NCI-H526 (cell line): ENCODE measurements at regions not wholly inside any gene's neighbourhood (a gene's known extent, or its start where the extent isn't known, plus 50 kb on each side); places are given as distances from the start of the nearest gene placed in this dataset.

Experiments
- DNase-seq, 2 experiments: peaks; one replicate each; lab custom pipeline; 2025; lab: John Stamatoyannopoulos, UW

DNA sequence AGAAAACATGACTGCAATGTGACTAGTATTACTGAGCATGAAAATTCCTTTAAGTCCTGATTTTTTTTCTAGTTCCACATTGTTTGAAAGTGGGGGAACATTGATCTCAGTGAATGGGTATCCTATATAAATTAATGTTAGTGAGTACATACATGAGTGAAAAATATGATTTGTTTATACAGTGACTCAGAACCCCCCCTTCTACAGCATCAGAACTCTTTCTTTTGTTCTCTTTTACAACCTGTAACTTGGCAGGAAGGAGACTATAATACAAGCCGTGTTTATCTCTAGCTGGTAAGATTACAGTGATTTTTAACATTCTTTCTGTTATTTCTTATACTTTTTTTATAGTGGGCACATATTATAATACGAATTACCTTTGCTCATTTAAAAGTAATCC is 384.7 kb downstream of the PDCD6IP start:
- no peak for DNase-seq

DNA sequence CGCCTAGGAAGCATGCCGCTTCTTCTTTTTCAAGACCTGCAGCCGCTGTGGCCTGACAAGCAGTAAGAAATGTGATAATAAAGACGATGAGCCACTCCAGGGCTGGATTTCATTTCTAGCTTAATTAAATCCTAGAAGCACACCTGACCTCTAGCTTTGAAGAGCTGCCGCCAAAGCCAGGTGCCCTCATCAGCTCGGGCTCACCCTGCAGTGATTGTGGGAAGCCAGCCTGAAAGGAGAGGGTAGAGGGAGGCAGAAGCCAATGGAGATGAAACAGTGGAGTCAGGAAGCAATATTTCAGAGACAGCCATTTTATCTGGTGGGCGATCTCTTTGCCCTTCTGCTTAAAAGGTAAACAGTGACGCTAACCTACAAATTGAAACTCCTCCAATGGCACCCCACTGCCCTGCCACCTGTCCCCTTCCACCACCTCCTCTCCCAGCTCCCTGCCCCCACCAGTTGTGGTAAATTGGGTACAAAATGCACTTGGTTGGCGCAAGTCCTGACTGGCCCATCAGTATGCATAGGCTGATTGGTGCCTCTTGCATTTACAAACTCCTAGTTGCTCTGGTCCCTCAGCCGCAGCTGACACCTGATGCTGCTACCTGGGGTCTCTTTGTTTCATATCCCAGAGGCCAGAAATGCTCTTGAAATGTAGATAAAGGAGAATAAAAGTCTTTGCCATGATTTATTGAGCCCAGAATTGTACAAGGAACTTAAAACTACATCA is 385.3 kb downstream of the PDCD6IP start:
- no peak for DNase-seq

DNA sequence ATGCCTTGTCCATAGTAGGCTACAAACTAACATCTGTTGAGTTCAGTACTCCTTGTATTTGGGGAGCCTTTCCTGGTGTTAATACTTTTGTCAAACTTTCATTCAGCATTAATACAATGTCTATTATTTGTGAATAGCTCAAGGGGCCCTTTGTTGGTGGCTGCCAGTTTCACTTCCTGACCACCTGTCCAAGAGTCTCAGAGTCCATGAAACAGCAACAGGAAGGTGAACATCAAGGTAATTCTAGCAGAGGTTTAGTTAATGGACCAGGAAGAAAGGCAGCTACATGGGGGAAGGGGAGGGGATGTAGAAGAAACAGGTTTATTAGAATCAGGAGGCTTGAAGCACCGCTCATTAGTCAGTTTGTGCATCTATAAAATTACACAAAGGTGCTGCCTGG is 386.9 kb downstream of the PDCD6IP start:
- DNase-seq = no peak

DNA sequence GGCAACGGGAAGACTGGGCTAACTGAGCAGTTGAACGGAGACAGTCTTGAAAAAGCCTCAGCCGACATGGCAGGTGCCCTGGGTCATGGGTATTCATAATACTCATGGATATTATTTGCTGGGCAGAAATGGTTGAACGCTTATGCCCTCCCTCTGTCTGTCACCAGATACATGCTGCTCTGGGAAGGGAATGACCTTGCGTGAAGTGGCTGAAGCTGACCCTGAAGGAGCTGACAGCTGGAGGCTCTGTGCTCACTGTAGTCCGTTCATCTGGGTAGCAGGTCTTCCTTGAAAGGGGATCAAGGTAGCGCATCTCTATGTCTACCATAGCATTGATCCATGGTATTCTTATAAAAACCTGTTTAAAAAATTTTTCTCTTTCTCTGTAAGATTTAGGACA is 390.7 kb downstream of the PDCD6IP start:
- DNase-seq = no peak

DNA sequence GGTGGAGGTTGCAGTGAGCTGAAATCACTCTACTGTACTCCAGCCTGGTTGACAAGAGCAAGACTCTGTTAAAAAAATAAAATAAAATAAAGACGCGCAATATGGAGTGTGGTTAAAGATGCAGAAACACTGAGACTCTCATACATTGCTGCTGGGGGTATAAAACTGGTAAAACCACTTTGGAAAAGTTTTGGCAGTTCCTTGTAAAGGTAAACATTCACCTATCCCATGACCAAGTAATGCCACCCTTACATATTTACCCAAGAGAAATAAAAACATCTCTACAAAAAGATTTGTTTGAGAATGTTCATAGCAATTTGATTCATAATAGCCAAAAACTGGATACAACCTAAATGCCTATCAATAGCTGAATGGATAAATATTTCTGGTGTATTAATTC is 398.5 kb downstream of the PDCD6IP start:
- DNase-seq = no peak

DNA sequence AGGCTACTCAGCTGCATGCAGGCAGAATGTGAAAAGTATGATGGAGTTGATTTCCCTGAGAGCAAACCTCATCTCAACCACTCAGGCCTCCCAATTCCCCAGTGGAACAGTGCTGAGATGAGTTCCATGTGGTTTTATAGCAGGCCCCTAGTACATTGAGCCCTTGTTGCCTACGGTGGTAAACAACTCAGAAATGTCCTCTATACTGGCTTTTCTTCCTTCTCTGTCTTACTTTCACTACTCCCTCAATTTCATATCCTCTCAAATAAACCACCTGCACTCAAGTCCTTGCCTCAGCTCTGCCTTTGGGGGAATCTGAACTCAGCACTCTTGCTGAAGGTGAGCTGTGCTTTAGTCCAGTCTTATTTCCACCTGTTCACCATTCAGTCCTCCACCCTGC is 399.9 kb downstream of the PDCD6IP start:
- no peak for DNase-seq

DNA sequence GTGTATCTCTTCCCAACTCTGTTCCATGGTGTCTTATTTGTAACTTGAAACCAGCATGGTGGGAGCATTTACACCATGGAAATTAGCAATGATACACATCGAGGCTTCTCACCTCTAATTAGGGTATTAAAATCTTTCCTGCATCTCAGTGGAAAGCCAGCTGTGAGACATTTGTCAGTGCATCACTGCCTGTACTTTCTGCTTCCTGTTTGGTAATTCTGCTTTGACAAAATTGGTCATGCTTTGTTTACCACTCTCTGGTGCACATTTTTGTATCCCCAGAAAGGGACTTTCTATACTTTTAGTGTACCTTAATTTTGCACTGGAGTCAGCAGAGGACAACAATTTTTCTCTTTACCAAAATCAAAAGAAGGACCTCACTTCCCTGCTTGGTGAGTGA is 402.1 kb downstream of the PDCD6IP start:
- no peak for DNase-seq

DNA sequence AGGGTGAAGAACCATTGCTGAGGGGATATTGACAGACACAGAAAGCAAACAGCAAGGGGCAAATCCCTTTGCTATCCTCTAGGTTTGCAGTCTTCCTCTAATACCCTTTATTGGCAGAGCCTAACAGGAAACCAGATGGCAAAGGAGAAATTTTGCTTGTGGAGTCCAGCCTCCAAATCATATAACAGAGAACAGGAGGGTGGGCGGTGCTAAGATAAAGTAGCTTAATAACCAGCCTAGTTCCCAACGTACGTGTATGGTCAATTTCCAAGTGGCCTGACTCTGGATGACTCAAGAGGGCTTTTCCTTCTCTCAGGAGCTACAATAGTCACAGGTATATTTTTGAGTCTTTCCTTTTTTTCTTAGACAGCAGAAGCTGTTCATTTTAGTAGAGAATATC is 404.5 kb downstream of the PDCD6IP start:
- DNase-seq = no peak

DNA sequence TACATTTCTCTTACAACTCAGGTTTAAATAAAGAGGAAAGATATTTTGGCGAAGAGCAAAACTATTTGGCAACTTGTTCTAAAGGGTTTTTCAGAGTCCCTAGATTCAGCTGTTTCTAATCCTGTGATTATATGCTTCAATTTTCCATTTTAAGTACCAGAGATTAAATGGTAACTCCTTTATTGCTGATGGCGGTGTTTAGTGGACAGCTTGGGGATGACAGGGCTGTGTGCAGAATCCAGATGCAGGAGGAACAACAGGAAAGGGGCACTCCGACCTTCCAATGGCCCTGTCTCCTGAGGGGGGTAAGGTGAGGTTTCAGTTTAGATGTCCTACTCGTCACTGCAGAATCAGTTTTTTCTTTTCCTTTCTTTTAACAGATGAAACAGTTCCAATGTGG is 405.0 kb downstream of the PDCD6IP start:
- no peak for DNase-seq

DNA sequence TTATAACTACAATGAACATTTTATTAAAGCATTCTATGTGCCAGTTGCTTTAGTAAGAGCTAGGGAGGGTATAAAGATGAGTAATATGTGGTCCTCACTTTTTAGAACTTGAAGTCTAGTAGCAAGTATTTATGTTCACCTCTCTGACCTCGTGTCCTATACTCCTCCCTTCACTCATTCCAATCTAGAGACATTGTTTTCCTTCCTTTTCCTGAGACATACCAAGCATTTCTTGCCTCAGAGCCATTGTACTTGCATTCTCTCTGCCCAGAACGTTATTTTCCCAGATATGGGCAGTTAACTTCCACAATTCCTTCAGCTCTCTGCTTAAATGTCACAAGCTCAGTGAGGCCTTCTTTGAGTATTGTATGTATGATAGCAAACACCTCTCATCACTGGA is 408.6 kb downstream of the PDCD6IP start:
- no peak for DNase-seq

DNA sequence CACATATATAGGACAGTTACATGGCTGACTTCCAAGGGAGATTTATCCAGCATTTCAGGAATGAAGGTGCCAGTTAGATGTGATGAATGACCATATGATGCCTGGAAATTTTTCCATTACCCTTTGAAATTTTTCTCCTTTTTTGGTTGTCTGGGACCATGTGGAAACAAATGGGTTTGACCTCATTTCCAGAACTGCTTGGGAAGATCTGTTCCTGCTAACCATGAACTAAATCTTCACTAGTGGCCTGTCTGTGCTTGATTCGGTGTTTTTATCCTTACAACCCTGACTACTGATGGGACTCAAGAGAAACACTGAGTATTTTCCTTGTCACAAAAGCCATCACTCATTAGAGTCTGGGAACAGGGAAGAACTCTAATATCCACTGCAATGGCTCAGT is 409.4 kb downstream of the PDCD6IP start:
- no peak for DNase-seq

DNA sequence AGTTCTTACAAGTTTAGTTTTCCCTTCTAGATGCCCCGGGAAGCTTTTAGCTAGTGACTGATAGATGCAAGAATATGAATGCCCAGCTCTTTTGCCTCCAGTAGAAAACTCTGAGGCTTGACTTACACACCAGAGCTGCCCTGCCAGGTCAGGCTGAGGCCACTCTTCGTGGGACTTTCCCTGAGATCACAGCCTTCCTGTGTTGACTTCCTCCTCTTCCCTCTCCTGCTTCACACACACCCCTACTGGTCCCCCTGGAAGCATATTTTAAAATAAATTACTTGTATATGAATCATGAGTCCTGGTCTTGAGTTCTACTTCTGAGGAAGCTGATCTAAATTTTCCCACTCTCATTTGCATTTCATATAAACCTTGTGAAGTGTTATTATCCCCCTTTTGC is 413.7 kb downstream of the PDCD6IP start:
- DNase-seq = no peak

DNA sequence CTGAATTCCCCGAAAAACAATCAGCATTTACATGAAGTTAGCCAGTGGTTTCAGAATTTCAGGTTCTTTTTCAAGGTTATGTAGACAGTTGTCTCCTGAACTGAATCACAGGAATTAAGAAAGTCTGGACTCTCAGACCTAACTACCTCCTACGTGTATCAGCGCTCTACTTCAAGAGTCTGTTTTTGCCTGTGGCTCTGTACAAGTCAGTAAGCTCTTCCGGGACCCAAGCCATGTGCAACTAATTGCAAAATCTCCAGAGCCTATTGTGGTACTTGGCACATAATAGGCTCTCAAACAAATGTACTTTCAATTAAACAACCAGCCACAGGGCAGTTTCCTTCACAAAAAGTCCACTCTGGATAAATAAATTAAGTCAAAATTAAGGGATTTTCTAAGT is 414.2 kb downstream of the PDCD6IP start:
- DNase-seq = no peak

DNA sequence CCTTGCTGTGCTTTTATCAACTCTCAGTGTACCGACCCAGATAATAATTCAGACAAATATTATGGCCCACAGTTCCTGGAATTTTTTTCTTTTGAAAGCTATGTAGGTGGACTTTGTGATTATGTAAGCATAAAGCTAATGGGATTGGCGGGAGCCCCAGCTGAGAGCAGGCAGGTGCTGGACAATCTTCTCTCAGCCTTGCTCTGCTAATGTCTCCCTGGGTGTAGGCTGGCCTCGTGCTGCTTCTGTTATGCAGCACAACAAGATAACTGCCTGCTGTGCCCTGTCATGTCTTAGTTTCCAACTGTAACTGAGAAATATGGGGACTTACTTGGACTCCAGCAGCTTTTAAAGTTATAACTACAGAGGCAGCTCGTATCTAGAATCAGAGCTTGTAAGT is 415.0 kb downstream of the PDCD6IP start:
- DNase-seq = no peak

DNA sequence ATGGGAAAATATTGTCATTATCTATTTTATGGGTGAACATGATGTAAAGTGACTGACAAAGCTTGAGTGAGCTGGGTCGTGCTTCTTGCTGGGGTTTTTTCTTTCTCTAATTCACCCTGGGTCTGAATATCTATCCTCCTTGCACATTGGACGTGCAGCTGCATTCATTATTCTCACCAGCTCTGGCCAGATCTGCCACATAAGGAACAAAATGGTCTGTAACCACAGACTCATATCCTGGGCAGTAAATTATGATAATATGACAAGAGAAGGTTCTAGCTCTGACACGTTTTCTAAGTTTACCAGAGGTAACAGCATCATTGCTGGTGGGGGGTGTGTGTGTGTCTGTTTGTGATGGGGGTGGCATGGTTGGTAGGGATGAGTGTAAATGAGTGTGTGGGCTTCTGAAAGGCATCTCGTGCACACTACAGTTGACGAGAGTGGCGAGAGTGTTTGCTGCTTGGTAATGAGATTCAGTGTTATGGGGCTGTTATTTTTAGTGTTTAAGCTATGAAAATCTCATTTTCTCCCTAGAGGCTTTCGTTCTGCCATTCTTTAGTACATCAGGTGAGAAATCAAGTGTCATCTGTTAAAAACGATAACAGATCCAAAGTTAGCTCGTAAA is 418.4 kb downstream of the PDCD6IP start:
- no peak for DNase-seq

DNA sequence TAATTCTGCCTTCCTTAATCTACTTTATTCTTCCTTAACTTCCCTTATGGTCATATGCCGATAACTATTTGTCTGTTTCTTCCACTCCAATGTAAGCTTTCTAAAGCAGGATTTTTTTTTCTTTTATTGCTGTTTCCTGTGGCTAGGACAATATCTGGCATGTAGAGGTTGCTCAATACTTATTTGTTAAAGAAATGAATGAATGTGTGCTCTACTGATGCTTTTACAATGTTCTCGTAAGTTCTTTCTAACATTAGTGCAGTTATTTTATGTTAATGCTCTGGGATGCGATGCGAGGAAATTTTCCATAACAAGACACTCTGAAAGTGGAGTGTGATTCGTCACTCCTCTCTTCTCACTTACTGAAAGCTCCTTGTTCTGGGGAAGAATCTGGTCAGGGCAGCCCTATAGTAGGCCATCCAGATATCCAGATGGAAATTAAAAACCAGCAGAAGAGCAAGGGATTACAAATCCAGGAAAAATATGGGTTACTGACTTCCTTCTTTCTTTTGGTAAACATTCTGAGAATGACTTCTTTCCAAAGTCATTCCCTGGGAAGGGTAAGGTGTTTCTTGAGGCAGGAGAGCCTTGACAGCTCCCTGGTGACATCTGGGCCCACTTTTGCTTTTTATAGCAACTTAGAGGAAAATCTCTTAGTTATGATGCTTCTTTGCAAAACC is 420.4 kb downstream of the PDCD6IP start:
- no peak for DNase-seq

DNA sequence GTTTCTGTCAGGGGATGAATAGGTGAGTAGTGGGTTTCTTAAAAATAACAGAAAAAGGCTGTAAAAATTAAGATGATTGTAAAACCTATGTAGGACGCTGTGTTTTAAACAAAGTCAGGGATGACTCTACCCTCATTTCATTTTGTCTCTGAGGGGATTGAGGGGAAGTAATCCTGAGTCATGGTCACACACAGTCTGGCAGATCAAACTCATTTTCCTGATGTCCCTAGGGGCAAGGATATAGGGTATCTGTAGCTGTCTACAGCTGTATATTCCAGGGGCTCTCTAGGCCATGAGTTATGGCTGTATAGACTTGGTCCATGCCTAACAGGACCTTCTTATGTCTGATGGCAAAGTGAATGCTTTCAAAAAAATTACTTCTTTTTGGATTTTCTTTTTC is 421.1 kb downstream of the PDCD6IP start:
- no peak for DNase-seq

DNA sequence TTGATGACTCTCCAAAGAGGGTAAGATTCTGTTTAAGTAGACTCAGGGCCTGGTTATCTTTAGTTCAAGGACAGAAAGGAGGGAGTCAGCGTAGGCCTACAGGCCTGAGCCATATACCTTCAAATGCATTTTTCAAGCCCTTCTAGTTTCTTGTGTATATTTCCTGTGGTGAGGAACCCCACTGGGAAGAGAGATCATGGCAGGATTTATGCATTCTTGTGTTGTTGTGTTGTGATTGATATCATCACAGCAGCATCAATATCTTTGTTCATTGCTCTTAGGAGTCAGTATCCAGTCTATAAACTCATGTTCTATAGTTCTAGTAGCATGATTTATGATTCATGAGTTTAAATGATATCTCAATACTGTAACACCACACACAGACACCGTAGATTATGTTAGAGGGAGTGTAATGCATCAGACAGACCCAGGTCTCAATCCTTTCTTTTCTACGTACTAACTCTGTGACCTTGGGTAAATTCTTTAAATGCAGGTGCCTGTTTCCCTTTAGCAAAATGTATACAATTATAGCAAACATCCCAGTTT is 427.5 kb downstream of the PDCD6IP start:
- DNase-seq = no peak

DNA sequence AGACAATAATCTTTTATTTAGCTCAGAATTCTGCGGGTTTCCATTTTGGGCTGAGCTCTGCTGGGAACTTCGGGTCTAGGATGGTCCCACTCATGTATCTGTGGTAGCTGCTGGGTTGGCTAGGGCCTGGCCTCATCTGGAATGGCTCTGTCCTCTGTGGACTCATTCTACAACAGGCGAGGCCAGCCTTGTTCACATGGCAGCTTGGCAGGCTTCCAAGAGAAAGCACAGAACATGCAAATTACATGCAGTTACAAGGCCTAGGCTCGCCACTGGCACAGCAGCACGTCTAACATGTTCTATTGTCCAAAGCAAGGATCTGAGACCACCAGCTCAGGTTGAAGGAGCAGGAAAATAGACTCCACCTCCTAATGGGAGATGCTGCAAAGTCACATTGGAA is 431.4 kb downstream of the PDCD6IP start:
- DNase-seq = peak; percentile 51 to 75

DNA sequence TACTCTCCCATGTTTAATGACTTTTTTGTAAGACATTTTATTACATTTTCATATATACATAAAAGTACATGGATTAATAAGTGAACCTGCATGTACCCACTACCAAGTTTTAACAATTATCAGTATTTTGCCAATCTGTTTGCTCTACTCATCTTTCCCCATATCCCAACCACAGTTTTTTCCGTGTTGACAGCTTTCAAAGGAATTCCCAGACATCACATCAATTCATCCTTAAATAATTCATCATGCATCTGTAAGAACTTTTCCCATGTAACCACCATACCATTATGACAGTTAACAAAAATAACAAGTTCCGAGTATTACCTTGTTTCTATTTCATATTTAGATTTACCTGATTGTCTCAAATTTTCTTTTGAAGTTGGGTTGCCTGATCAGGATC is 436.7 kb downstream of the PDCD6IP start:
- DNase-seq = no peak

DNA sequence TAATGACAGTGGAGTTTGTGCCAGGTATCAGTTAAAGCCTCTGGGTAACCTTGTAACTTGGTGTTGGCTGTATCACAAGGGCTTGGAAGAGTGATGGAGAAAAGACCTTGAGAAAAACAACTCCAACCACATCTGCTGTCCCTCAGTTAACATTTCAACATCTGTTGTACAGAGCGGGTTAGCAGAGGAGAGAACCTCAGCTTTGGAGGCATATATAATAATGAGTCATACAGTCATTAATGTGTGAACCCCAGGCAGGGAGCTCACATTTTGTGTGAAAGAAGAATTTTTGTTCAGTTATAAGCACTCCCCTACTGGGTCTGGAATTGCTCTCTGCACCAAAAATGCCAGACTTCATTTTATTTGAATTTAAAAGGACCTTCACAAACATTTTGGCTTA is 439.5 kb downstream of the PDCD6IP start:
- DNase-seq = no peak

DNA sequence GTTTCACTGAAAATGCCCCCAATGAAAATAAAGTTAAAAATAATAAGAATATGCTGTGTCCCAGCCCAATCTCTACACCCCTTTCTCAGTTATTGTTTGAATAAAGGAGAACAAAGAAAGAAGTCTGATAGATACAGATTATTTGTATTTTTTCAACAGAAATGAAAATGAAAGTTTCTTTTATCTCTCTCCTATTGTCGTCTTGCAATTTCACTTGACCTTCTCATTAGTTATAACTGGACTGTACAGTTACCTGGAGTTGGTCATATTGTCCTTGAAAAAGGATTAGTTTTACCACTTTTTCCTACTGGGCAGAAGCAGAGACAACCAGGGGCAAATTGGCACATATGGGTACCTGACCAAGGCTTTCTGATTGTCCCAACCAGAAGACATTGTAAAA is 440.0 kb downstream of the PDCD6IP start:
- DNase-seq = no peak

DNA sequence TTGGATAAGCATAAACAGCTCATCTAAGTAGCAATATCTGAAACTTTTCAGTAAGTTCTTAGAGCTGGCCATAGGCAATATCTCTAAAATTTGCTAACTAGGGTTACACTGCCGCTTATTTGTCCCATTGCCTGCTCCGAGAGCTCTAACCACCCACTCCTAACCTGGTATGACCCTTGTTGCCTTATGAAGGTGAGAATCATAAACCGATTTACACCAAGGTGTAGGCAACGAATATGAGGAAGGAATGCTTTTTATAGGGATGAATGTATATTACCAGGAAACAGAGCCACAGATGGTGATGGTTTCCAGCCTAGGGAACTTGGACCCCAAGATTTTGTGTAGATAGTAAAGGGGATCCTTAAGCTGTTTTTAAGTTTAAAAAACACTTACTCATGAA is 440.9 kb downstream of the PDCD6IP start:
- DNase-seq = no peak
